ENCODE measurements at regions not wholly inside any gene's neighbourhood (a gene's known extent, or its start where the extent isn't known, plus 50 kb on each side); places are given as distances from the start of the nearest gene placed in this dataset.

- DNase-seq, result no peak
- H3K36me3 ChIP-seq (replicated peaks), result no peaks in the 10 kb centered on the region
- no peak overlapping the region for H3K4me3 ChIP-seq (ENCODE audit: low read depth, low read length)
- H3K27me3 ChIP-seq (replicated peaks), result no peaks in the 10 kb centered on the region
- in situ Hi-C loops (cut with HindIII; ENCODE audit: low pct_ligation_motif_present, low sequenced_read_pairs), result no loop called here
- TF ChIP-seq, protein P1, sequence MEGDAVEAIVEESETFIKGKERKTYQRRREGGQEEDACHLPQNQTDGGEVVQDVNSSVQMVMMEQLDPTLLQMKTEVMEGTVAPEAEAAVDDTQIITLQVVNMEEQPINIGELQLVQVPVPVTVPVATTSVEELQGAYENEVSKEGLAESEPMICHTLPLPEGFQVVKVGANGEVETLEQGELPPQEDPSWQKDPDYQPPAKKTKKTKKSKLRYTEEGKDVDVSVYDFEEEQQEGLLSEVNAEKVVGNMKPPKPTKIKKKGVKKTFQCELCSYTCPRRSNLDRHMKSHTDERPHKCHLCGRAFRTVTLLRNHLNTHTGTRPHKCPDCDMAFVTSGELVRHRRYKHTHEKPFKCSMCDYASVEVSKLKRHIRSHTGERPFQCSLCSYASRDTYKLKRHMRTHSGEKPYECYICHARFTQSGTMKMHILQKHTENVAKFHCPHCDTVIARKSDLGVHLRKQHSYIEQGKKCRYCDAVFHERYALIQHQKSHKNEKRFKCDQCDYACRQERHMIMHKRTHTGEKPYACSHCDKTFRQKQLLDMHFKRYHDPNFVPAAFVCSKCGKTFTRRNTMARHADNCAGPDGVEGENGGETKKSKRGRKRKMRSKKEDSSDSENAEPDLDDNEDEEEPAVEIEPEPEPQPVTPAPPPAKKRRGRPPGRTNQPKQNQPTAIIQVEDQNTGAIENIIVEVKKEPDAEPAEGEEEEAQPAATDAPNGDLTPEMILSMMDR (IDR thresholded peaks at IDR 0.05; ENCODE audit: low read depth, low read length, missing control alignments), result no peak
- no peak overlapping the region for H3K27ac ChIP-seq
These were observed 208.1 kb upstream of the NPVF start for GRCh38 chr7:25436413-25436812.

DNA sequence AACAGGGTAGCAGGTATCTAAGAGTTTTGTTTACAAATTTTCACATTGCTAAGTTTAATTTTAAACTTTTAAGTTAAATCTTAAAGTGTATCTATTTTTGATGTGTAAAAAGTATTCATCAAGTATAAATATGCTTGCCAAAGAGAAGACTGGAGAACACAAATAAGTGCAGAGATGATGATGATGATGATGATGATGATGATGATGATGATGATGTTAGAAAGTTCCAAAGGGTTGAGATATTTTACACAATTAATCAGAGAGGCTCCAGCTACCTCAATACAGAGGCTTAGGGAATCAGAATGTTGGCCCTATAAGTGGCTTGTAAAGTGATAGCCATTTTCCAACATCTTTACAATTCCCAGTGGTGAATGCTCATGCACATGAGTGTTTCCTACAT, 209.0 kb upstream of the NPVF start:
- in situ Hi-C loops (cut with HindIII; ENCODE audit: low pct_ligation_motif_present, low sequenced_read_pairs), result no loop called here
- DNase-seq, result no peak
- TF ChIP-seq, protein P1 (IDR thresholded peaks at IDR 0.05; ENCODE audit: low read depth, low read length, missing control alignments), result no peak

DNA sequence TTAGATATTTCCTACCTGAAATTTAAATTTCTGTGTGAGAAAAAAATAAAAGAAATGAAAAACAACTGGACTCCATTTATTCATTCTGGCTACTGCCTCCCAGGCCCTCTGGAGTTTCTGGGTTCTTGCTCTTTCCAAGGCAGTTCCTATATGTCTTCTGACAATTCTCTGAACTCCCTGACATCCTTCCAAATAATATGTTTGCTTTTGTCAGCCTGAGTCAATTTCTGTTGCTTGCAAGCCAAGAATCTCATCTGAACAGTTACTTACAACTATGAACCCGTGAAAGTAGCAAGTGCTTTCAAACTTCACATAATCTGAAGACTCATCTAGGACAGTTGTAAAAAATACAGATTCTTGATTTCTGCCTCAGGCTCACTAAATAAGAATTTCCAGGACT, 216.7 kb upstream of the NPVF start:
- Histone ChIP-seq H3K27ac (no peak overlapping the region), H3K36me3 (replicated peaks) (no peaks in the 10 kb centered on the region), H3K27me3 (replicated peaks) (no peaks in the 10 kb centered on the region), H3K4me3 (ENCODE audit: low read depth, low read length) (no peak overlapping the region)
- no peak for DNase-seq
- TF ChIP-seq, protein P1 (IDR thresholded peaks at IDR 0.05; ENCODE audit: low read depth, low read length, missing control alignments), result no peak
- in situ Hi-C loops (cut with HindIII; ENCODE audit: low pct_ligation_motif_present, low sequenced_read_pairs), result no loop called here

More for the DNA sequence above, 209.0 kb upstream of the NPVF start:
- no peak overlapping the region for H3K27ac ChIP-seq
- H3K27me3 ChIP-seq (replicated peaks), result no peaks in the 10 kb centered on the region
- H3K4me3 ChIP-seq (ENCODE audit: low read depth, low read length), result no peak overlapping the region
- H3K36me3 ChIP-seq (replicated peaks), result no peaks in the 10 kb centered on the region

- Histone ChIP-seq H3K27ac (no peak overlapping the region), H3K27me3 (replicated peaks) (no peaks in the 10 kb centered on the region), H3K4me3 (ENCODE audit: low read depth, low read length) (no peak overlapping the region), H3K36me3 (replicated peaks) (no peaks in the 10 kb centered on the region)
- no peak for DNase-seq
- TF ChIP-seq, protein P1 (IDR thresholded peaks at IDR 0.05; ENCODE audit: low read depth, low read length, missing control alignments), result no peak
- in situ Hi-C loops (cut with HindIII; ENCODE audit: low pct_ligation_motif_present, low sequenced_read_pairs), result no loop called here
These were observed 220.0 kb upstream of the NPVF start for GRCh38 chr7:25448301-25448700.

GRCh38 chr7:25454020-25454419, 225.7 kb upstream of the NPVF start:
- in situ Hi-C loops (cut with HindIII; ENCODE audit: low pct_ligation_motif_present, low sequenced_read_pairs), result no loop called here
- TF ChIP-seq, protein P1 (IDR thresholded peaks at IDR 0.05; ENCODE audit: low read depth, low read length, missing control alignments), result no peak
- no peak overlapping the region for H3K4me3 ChIP-seq (ENCODE audit: low read depth, low read length)
- H3K27ac ChIP-seq, result no peak overlapping the region
- H3K36me3 ChIP-seq (replicated peaks), result no peaks in the 10 kb centered on the region
- DNase-seq, result no peak
- H3K27me3 ChIP-seq (replicated peaks), result no peaks in the 10 kb centered on the region

DNA sequence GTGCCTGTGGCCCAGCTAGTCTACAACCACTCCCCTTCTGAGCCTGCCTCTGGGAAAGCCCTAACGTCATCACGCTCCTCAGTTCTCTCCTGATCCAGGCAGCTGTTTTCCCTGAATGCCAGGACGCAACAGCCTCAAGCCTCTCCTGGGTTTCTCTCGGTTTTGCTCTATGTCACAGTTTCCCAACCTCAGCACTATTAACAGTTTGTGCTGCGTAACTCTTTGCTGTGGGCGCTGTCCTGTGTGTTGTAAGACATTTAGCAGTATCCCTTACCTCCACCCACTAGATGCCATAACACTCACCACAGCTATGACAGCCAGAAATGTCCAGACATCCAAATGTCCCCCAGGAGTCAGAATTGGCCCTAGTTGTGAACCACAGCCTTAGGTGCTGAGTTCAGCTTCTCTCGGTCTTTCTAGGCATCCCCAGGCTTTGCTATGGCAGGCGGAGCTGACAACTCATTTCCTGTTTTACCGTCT, 226.3 kb upstream of the NPVF start:
- no peaks in the 10 kb centered on the region for H3K36me3 ChIP-seq (replicated peaks)
- H3K4me3 ChIP-seq (ENCODE audit: low read depth, low read length), result no peak overlapping the region
- no peaks in the 10 kb centered on the region for H3K27me3 ChIP-seq (replicated peaks)
- DNase-seq, result no peak
- in situ Hi-C loops (cut with HindIII; ENCODE audit: low pct_ligation_motif_present, low sequenced_read_pairs), result no loop called here
- no peak overlapping the region for H3K27ac ChIP-seq
- TF ChIP-seq, protein P1 (IDR thresholded peaks at IDR 0.05; ENCODE audit: low read depth, low read length, missing control alignments), result no peak

All from brain microvascular endothelial cell (primary cell).